ENCODE measurements at regions not wholly inside any gene's neighbourhood (a gene's known extent, or its start where the extent isn't known, plus 50 kb on each side); places are given as distances from the start of the nearest gene placed in this dataset.
"Not testable (repeated sequence)": the region's sequence is repeated elsewhere in the genome, so short reads cannot be mapped to it uniquely, and the experiment has no call there.

DNA sequence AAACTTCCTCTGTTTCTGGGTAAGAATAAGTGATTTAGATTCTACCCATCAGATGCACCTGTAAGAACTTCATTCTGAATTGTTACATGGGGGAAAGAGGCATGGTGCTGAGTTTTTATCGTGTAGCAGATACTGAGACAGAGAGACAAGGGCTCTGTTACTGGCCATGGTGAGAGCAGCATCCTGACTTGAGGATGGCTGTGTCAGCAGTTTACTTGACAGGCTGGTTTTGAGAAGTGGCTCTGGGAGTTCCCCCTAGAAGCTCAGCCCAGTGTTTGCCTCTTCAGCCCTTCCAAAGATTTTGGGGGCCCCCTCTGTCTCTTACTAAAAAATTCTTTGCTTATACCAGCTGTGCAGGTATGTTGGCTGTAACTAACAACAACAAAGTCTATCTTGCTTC lies 510.5 kb downstream of the LRRC70 start:
- DNase-seq = no peak

DNA sequence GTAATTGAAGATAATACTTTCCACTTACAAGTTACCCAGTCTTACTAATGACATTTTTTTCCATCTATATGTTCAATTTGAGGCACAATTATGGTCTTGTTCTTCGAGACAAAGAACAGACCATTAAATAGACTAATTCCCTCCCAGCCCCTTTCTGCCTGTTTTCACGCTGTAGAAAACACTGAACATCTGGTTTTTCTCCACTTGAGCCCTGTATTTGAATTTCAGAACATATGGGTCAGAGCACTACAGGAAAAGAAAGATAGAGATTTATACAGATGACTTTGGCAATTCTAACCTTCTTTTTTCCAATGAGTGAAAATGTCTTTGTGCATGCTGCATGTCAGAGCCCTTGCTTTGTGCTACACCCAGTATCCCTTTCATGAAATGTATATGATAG lies 506.9 kb downstream of the LRRC70 start:
- DNase-seq = no peak

- not testable (repeated sequence) for DNase-seq
Observed at GRCh38 chr5:63083689-63084088, 505.1 kb downstream of the LRRC70 start.

GRCh38 chr5:63081402-63081801 lies 502.8 kb downstream of the LRRC70 start:
- no peak for DNase-seq

- DNase-seq = no peak
Observed at GRCh38 chr5:63070001-63070400, 491.4 kb downstream of the LRRC70 start.

GRCh38 chr5:63055421-63055820 lies 476.8 kb downstream of the LRRC70 start:
- DNase-seq = no peak

GRCh38 chr5:63053019-63053638 lies 474.5 kb downstream of the LRRC70 start:
- DNase-seq = no peak

DNA sequence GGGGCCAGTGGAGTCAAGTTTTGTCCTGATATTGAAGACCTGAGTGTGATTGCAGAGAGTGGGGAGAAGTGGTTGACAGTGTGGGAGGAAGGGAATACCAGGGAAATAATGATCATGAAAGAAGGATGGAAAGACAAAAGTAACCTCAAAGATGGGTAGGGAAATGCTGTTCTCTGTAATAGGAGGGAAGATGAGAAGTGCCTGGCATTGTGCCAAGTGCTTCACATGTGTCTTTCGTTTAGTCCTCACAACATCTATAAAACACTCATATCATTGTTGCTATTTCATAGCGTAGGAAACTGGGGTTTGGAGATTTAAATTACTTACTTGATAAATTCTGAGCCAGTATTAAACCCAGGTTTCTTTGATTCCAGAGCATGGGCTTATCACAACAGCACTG lies 472.3 kb downstream of the LRRC70 start:
- no peak for DNase-seq

GRCh38 chr5:63049935-63050334 lies 471.3 kb downstream of the LRRC70 start:
- no peak for DNase-seq

- no peak for DNase-seq
Observed at GRCh38 chr5:63043792-63044191, 465.2 kb downstream of the LRRC70 start.

DNA sequence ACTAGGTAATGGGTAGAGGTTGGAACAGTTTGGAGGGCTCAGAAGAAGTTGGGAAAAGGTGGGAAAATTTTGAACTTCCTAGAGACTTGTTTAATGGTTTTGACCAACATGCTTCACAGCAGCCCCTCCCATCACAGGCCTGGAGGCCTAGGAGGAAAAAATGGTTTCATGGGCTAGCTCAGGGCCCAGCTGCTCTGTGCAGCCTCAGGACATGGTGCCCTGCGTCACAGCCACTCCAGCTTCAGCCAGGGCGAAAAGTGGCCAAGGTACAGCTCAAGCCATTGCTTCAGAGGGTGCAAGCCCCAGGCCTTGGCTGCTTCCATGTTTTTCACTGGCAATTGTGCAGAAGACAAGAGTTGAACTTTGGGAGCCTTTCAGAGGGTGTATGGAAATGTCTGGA lies 453.7 kb downstream of the LRRC70 start:
- no peak for DNase-seq

DNA sequence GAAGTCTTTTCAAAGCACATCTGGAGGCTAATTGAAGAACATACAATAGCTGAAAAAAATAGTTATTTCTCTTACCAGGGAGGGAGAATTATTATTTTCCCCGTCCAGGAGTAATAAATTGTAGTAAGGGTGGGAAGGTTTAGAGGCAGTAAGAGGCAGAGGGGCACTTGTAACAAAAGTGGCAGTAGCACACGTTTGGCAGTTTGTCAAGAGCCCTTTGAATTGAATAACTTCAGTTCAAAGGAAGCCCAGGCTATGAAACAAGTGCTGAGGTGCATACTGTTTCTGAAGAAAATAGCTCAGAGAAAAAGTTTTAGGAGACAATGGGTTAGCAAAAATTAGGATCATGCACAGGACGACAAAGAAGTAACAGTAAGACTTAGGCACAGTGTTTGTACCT lies 451.3 kb downstream of the LRRC70 start:
- no peak for DNase-seq

GRCh38 chr5:63025679-63026078 lies 447.1 kb downstream of the LRRC70 start:
- no peak for DNase-seq

- no peak for DNase-seq
Observed at GRCh38 chr5:63022403-63022802, 443.8 kb downstream of the LRRC70 start.

GRCh38 chr5:63011158-63011557 lies 432.5 kb downstream of the LRRC70 start:
- no peak for DNase-seq

- no peak for DNase-seq
Observed at GRCh38 chr5:63008195-63008594, 429.6 kb downstream of the LRRC70 start.

DNA sequence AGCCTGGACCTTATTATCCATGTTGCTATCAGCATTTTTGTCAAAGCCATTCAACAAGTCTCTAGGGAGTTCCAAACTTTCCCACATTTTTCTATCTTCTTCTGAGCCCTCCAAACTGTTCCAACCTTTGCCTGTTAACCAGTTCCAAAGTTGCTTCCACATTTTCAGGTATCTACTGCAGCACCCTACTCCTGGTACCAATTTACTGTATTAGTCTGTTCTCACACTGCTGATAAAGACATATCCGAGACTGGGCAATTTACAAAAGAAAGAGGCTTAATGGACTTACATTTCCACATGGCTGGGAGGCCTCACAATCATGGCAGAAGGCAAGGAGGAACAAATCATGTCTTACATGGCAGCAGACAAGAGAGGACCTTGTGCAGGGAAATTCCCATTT lies 416.2 kb downstream of the LRRC70 start:
- DNase-seq = not testable (repeated sequence)

DNA sequence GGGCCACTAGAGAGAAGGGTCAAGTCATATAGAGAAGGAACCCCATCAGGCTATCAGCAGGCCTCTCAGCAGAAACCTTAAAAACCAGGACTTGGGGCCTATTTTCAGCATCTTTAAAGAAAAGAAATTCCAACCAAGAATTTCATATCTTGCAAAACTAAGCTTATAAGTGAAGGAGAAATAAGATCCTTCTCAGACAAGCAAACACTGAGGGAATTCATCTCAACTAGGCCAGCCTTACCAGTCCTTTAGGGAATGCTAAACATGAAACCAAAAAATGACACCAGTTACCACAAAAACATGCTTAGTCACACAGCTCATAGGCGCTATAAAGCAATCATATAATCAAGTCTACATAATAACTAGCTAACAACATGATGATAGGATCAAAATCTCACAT lies 407.1 kb downstream of the LRRC70 start:
- DNase-seq = no peak

DNA sequence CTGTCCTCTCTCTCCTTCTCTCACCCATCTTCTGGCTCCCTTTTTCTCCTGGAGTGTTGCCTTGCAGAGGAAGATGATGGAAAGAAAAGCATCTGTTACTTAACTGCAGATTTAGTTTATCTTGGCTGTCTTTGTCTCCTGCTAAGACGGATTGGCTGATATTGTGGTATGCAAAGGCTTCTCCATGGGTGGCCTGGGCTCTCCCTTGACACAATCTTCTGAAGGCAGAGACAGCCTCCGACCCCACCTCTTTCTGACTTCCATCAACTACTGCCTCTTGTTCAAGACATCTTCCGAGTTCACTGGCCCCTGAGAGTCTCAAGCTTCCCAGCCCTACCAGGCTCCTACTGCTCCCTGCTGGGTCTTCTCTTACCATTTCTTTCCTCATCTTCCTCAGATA lies 403.7 kb downstream of the LRRC70 start:
- DNase-seq = no peak

DNA sequence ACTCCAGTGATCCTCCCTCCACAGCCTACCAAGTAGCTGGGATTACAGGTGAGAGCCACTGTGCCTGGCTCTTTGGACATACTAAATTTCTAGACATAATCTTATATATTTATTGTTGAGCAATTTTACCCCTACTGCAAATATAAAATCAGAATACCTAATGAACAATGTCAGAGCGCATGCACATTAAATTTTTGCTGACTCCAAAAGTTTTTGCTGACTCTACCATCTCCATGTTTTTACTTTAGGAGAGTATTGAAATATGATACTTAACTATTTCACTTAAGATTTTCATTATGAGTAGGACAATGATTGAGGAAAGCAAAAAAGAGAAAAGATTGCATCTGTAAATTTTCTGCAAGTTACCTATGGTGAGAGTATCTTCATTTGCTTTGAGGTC lies 402.3 kb downstream of the LRRC70 start:
- no peak for DNase-seq

GRCh38 chr5:62979472-62979871 lies 400.9 kb downstream of the LRRC70 start:
- DNase-seq = no peak

- DNase-seq = no peak
Observed at GRCh38 chr5:62977661-62978060, 399.0 kb downstream of the LRRC70 start.

GRCh38 chr5:62974623-62975022 lies 396.0 kb downstream of the LRRC70 start:
- DNase-seq = no peak

DNA sequence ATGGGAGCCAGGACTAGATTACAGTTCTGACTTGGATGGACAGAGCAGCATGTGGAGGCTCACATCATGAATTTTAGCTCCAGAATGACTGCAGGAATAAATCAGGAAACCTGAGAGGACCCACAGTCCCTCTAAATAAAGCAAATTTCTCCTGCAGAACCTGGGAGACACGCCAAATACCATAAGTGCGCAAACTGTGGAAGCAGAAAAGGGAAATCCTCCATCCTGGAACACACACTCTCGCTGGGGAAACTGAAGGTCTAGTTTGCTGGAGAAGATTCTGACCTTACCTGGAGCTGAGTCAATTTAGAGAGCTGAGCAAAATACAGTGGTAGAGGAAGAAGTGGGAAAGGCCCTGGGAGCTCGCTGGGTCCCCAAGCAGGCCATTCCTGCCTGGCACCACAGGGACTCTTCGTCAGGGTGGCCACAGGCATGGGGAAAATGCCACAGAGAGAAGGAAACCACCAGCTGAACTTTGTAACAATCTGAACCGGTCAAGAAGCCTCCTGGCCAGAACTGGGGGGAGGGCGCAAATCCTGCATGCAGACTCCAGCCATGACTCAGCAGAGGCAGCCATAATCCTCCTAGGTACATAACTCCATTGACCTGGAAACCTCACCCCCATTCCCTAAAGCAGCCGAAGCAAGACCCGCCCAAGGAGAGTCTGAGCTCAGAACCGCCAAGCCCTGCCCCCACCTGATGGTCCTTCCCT lies 390.9 kb downstream of the LRRC70 start:
- no peak for DNase-seq

- no peak for DNase-seq
Observed at GRCh38 chr5:62964428-62964827, 385.8 kb downstream of the LRRC70 start.
